HG03442 (cell line): ENCODE measurements at regions not wholly inside any gene's neighbourhood (a gene's known extent, or its start where the extent isn't known, plus 50 kb on each side); places are given as distances from the start of the nearest gene placed in this dataset.
"Not testable (repeated sequence)": the region's sequence is repeated elsewhere in the genome, so short reads cannot be mapped to it uniquely, and the experiment has no call there.

Experiments used
- ATAC-seq: cut with Tn5 transposase; IDR thresholded peaks from one replicate; pipeline ENCODE4 v1.9.1; 2021; ENCODE audit warnings: mild to moderate bottlenecking, moderate library complexity; ENCODE audit not compliant: unreplicated experiment

GRCh38 chr3:70518356-70518755, 205.9 kb upstream of the MDFIC2 start:
- ATAC-seq, result no peak

DNA sequence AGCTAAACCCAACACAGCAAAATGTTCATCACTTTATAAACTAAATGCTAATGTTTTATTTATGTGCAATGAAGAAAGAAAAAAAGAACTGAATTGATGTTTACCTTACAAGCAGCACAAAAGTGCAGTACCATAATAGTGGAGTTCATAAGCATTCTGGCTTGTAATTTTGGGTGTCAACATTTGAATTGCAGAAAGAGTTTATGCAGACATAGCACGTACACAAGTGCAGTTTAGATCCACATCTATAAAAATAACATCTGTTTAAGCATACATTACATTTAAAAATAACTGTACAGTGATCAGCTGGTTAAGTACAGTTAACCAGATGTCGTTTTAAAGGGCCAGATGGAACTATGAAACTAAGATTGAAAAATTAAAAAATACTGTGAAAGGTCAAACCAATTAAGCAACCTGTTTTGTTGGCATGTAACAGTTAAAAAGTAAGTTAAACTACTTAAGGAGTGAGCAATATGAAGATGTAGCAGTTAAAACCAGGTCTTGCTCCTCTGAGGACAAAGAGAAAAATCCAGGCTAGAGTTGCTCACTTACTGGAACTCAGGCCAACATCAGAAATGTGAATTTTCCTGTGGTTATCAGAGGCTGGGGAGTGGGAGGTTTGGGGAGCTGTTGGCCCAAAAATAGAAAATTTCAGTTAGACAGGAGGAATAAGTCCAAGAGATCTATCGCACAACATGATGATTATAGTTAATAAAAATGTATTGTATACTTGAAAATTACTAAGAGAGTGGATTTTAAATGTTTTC, 204.9 kb upstream of the MDFIC2 start:
- ATAC-seq, result no peak

DNA sequence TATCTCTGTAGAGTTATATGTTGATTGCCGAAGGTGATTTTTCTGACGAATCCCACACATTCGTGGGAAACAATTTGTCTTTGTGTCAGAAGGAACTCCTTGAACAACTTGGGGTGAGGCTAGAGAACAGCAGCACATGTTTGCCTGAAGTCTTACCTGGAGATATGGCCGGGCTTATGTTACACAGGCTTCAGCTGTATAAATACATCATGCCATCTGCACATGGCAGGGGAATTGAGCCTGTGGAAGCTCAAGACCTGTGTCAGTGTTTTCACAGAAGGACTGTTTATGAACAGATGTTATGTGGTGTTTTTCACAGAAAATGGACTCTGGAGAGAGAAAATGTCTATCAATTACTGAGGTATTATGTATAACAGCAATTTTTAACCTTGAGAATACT, 203.6 kb upstream of the MDFIC2 start:
- ATAC-seq, result no peak

DNA sequence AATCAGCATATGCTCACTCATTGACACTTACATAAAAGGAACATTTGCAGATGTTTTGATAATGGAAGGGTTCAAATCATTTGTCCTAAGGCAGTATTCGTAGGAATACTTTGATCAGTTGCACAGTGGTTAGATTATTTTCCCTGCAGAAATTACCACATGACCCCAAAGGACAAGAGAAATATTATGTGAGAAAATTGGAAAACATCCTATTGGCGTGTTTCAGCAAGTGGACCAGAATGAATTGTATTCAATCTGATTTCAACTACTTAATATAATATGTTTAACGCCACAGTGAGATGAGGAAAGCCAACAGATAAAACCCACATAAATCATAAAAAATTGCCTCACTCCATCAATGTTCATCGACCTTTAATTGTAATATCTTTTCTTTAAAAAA, 195.0 kb upstream of the MDFIC2 start:
- ATAC-seq, result no peak

DNA sequence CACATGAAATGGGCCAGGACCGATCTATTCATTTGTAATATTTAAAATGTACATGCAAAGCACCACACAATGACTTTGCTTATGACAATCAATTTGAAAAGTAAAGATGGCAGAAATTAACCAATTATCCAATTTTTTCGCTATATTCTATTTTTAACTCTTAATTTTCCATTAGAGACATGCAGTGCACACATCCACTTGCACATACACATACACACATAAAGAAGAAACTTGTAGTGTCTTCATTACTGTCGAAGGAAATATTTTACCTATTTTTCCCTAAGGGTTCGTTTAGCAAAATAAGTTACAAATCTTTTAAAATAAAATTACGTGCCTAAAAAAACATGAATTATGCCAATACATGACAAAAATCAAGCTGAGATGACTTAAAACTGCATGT, 194.3 kb upstream of the MDFIC2 start:
- ATAC-seq, result no peak

DNA sequence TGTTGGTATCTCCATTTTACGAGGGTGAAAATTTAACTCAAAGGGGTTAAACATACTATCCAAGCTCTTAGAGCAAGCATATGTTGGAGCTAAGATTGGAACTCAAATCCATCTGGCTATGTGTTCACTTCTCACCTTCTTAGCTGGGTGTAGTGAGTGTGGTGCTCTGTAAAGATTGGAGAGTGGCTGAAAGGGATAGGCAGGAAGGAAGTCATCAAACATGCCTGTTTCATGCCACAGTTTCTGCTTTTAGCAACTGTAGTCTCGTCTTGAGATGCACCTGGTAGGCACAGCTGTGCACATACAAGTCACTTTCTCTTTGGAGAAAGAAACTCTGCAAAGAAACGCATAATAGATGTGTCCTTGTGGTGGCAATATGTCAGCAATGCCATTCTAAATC, 189.1 kb upstream of the MDFIC2 start:
- no peak for ATAC-seq

GRCh38 chr3:70488816-70489215, 176.4 kb upstream of the MDFIC2 start:
- no peak for ATAC-seq

DNA sequence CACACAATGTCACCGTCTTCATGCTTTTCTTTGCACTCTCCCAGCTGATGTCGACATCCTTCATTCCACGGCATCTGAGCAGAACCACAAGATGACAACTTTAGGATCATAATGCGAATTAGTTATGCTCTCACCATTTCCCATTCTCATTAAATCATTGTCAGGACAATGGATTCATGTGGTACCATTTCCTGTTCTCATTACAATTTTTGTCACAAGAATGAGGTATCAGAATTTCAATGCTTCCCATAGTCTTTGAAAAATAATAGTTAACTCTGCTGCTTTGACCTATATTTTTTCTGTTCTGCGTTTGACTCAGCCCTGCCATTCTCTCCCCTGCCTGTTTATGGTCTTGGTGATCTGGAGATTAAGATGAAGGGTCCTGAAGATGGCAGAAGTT, 175.7 kb upstream of the MDFIC2 start:
- no peak for ATAC-seq

- no peak for ATAC-seq
Observed at GRCh38 chr3:70486414-70487017, 174.1 kb upstream of the MDFIC2 start.

DNA sequence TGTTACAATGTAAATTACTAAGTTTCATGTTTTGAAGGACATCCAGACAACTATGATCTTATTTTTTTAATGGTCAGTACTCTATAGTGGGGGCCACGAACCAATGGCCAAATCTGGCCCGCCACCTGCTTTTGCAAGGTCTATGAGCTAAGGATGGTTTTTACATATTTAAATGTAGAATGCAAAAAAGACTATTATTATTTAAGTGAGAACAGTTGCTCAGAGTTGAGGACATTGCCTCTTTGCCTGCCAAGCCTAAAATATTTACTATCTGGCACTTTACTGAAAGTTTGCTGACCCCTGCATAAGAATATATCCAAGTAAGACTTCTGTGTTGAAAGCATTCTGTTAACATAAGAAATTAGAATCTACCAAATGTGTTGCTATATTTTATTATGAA, 163.7 kb upstream of the MDFIC2 start:
- ATAC-seq, result no peak

GRCh38 chr3:70471464-70472342, 159.3 kb upstream of the MDFIC2 start:
- no peak for ATAC-seq

DNA sequence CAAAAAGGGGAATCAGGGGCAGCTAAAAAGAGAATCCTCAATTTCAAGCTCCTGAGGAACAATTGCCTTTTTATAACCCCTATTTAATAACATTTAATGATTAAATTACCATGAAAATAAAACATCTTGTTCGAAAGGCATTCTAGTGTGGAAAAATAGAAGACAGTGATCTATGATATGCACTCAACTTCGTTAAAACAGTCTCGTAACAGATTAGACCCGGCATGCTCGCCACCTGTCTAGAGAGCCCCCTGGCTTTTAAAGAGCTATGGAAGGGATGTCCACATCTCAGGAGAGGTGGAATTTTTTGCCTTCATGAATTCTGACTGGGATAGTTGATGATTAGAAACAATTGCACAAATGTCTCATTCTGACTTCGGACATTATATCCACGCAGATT, 153.7 kb upstream of the MDFIC2 start:
- ATAC-seq, result no peak

- no peak for ATAC-seq
Observed at GRCh38 chr3:70464876-70465275, 152.4 kb upstream of the MDFIC2 start.

GRCh38 chr3:70464465-70464864, 152.0 kb upstream of the MDFIC2 start:
- no peak for ATAC-seq

GRCh38 chr3:70450220-70450619, 137.8 kb upstream of the MDFIC2 start:
- ATAC-seq, result not testable (repeated sequence)

GRCh38 chr3:70435422-70435821, 123.0 kb upstream of the MDFIC2 start:
- ATAC-seq, result not testable (repeated sequence)

DNA sequence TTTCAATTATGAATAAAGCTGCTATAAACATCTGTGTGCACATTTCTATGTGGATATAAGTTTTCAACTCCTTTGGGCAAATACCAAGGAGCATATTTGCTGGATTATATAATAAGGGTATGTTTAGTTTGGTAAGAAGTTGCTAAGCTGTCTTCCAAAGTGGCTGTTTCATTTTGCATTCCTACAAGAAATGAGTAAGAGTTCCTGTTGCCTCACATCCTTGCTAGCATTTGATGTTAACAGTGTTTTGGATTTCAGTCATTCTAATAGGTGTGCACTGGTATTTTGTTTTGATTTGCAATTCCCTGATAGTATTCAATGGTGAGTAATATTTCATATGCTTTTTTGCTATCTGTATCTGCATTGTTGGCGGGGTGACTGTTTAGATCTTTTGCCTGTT, 120.7 kb upstream of the MDFIC2 start:
- ATAC-seq, result no peak

DNA sequence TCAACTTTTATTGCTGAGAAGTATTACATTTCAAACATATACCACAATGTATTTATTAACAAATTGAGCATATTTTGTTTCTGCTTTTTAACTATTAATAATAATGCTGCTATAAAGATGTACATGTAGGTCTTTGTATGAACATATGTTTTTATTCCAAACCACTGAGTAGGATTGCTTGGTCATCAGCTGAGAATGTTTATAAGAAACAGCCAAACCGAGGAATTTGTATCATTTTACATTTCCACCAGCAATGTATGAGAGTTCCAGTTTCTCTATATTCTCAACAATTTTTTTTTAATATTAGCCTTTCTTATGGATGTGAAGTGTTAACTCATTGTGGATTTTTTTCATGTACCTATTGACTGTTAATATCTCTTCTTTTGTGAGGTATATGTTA, 119.5 kb upstream of the MDFIC2 start:
- no peak for ATAC-seq

- ATAC-seq, result no peak
Observed at GRCh38 chr3:70426071-70426470, 113.6 kb upstream of the MDFIC2 start.

GRCh38 chr3:70421506-70421905, 109.1 kb upstream of the MDFIC2 start:
- no peak for ATAC-seq

DNA sequence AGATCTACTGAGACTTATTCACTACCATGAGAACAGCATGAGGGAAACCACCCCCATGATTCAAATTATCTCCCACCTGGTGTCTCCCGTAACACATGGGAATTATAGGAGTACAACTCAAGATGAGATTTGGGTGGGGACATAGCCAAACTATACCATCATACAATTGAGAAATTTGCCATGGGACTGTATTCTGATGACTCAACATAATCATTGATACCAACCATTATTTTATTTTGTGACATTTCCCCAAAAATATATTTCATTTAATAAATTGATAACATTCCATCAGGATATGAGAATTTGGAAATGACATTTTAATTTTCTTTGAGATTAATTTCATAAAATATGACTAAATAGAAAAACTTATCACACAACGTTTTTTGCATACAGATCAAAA, 96.6 kb upstream of the MDFIC2 start:
- no peak for ATAC-seq

GRCh38 chr3:70400194-70400593, 87.8 kb upstream of the MDFIC2 start:
- ATAC-seq, result peak; percentile 66
